WTC11 (cell line): ENCODE measurements at regions not wholly inside any gene's neighbourhood (a gene's known extent, or its start where the extent isn't known, plus 50 kb on each side); places are given as distances from the start of the nearest gene placed in this dataset.

Experiments
- ATAC-seq: fragments of 200-7000 bp; cut with Tn5 transposase; 2 replicates; pipeline ENCODE4 v1.10.0; 2021; ENCODE audit warnings: mild to moderate bottlenecking, moderate library complexity
- CTCF ChIA-PET: fragments of 300-600 bp; sonication (Branson Sonifier 250); formaldehyde crosslinking; loops from one replicate; lab custom pipeline; 2021; ENCODE audit warnings: antibody characterized with exemption; lab: Charles Lee
- POLR2A ChIA-PET: fragments of 350-600 bp; sonication (Branson Sonifier 250); formaldehyde crosslinking; loops from one replicate; lab custom pipeline; 2021; ENCODE audit warnings: antibody characterized with exemption; lab: Charles Lee
- DNase-seq: peaks from one replicate; pipeline ENCODE4 v3.0.0; 2021; ENCODE audit warnings: low spot score
- H3K27ac Mint-ChIP-seq: 2 replicates; pipeline ENCODE4 v1.8.0; 2021; ENCODE audit warnings: mixed read lengths
- H3K27me3 Mint-ChIP-seq: 2 replicates; pipeline ENCODE4 v1.8.0; 2021; ENCODE audit warnings: low read depth, mild to moderate bottlenecking, moderate library complexity, mixed read lengths
- H3K36me3 Mint-ChIP-seq: 2 replicates; pipeline ENCODE4 v1.8.0; 2021; ENCODE audit warnings: mixed read lengths
- H3K4me1 Mint-ChIP-seq: 2 replicates; pipeline ENCODE4 v1.8.0; 2022; ENCODE audit warnings: mixed read lengths
- H3K4me3 Mint-ChIP-seq: 2 replicates; pipeline ENCODE4 v1.8.0; 2021; ENCODE audit warnings: mild to moderate bottlenecking, moderate library complexity, mixed read lengths
- H3K9me3 Mint-ChIP-seq: 2 replicates; pipeline ENCODE4 v1.8.0; 2021; ENCODE audit warnings: mixed read lengths
- ATF1 ChIP-seq: sonication (generic); formaldehyde crosslinking; IDR thresholded peaks from 2 replicates; pipeline ENCODE4 v1.8.1; 2023; ENCODE audit warnings: mild to moderate bottlenecking, moderate library complexity, missing genetic modification reagents
- IRF2 ChIP-seq: sonication (generic); formaldehyde crosslinking; IDR thresholded peaks from 2 replicates; pipeline ENCODE4 v1.8.0; 2022; ENCODE audit warnings: low read depth, missing genetic modification reagents, borderline replicate concordance
- JAZF1 ChIP-seq: fragments of 250-450 bp; sonication (Bioruptor Pico); IDR thresholded peaks from 2 replicates; pipeline ENCODE4 v1.9.0; 2021; ENCODE audit warnings: moderate library complexity, mild to moderate bottlenecking, inconsistent platforms
- JUN ChIP-seq: sonication (generic); formaldehyde crosslinking; IDR thresholded peaks from 2 replicates; pipeline ENCODE4 v1.8.0; 2023; ENCODE audit warnings: mild to moderate bottlenecking, missing genetic modification reagents
- KAT7 ChIP-seq: sonication (generic); formaldehyde crosslinking; IDR thresholded peaks from 2 replicates; pipeline ENCODE4 v1.8.1; 2023; ENCODE audit warnings: missing genetic modification reagents, mild to moderate bottlenecking, borderline replicate concordance
- NFE2L1 ChIP-seq: sonication (generic); formaldehyde crosslinking; IDR thresholded peaks from 2 replicates; pipeline ENCODE4 v1.8.1; 2023; ENCODE audit warnings: missing genetic modification reagents
- NR2C2 ChIP-seq: sonication (generic); formaldehyde crosslinking; IDR thresholded peaks from 2 replicates; pipeline ENCODE4 v1.8.0; 2022; ENCODE audit warnings: mild to moderate bottlenecking, missing genetic modification reagents
- SP1 ChIP-seq: sonication (generic); formaldehyde crosslinking; conservative IDR thresholded peaks from 2 replicates; pipeline ENCODE4 v1.8.1; 2022; ENCODE audit warnings: missing genetic modification reagents
- TCF7 ChIP-seq: sonication (generic); formaldehyde crosslinking; IDR thresholded peaks from 2 replicates; pipeline ENCODE4 v1.8.0; 2022; ENCODE audit warnings: mild to moderate bottlenecking, low read depth, missing genetic modification reagents, moderate library complexity
- TEAD1 ChIP-seq: sonication (generic); formaldehyde crosslinking; IDR thresholded peaks from 2 replicates; pipeline ENCODE4 v1.8.0; 2022; ENCODE audit warnings: mild to moderate bottlenecking, missing genetic modification reagents
- ZBTB21 ChIP-seq: sonication (generic); formaldehyde crosslinking; IDR thresholded peaks from 2 replicates; pipeline ENCODE4 v1.8.1; 2023; ENCODE audit warnings: mild to moderate bottlenecking, missing genetic modification reagents, borderline replicate concordance
- ZNF138 ChIP-seq: sonication (generic); formaldehyde crosslinking; conservative IDR thresholded peaks from 2 replicates; pipeline ENCODE4 v1.8.1; 2022; ENCODE audit warnings: mild to moderate bottlenecking, moderate library complexity, missing genetic modification reagents
- ZNF232 ChIP-seq: sonication (generic); formaldehyde crosslinking; IDR thresholded peaks from 2 replicates; pipeline ENCODE4 v1.8.0; 2022; ENCODE audit warnings: mild to moderate bottlenecking, missing genetic modification reagents
- ZNF263 ChIP-seq: sonication (generic); formaldehyde crosslinking; IDR thresholded peaks from 2 replicates; pipeline ENCODE4 v1.8.1; 2022; ENCODE audit warnings: low read depth, mild to moderate bottlenecking, moderate library complexity, missing genetic modification reagents
- ZNF317 ChIP-seq: sonication (generic); formaldehyde crosslinking; IDR thresholded peaks from 2 replicates; pipeline ENCODE4 v1.8.1; 2023; ENCODE audit warnings: low read depth, mild to moderate bottlenecking, moderate library complexity, missing genetic modification reagents, borderline replicate concordance
- ZNF416 ChIP-seq: fragments of 250-450 bp; sonication (Bioruptor Pico); IDR thresholded peaks from 2 replicates; pipeline ENCODE4 v1.9.0; 2021; ENCODE audit warnings: mild to moderate bottlenecking, inconsistent platforms
- ZNF671 ChIP-seq: fragments of 250-450 bp; sonication (Bioruptor Pico); IDR thresholded peaks from 2 replicates; pipeline ENCODE4 v1.8.0; 2021; ENCODE audit warnings: mild to moderate bottlenecking
- TF ChIP-seq, protein P1 (sequence below): fragments of 250-450 bp; sonication (Bioruptor Pico); conservative IDR thresholded peaks from 2 replicates; pipeline ENCODE4 v1.9.0; 2021; ENCODE audit warnings: mild to moderate bottlenecking
- TF ChIP-seq, protein P2 (sequence below): sonication (generic); formaldehyde crosslinking; IDR thresholded peaks from 2 replicates; pipeline ENCODE4 v1.8.1; 2022; ENCODE audit warnings: low read depth, missing genetic modification reagents, borderline replicate concordance
- TF ChIP-seq, protein P3 (sequence below): sonication (generic); formaldehyde crosslinking; IDR thresholded peaks from 2 replicates; pipeline ENCODE4 v1.8.0; 2022; ENCODE audit warnings: mild to moderate bottlenecking, missing genetic modification reagents
- TF ChIP-seq, protein P4 (sequence below): sonication (generic); formaldehyde crosslinking; IDR thresholded peaks from 2 replicates; pipeline ENCODE4 v1.8.1; 2023; ENCODE audit warnings: mild to moderate bottlenecking, missing genetic modification reagents, moderate library complexity

DNA sequence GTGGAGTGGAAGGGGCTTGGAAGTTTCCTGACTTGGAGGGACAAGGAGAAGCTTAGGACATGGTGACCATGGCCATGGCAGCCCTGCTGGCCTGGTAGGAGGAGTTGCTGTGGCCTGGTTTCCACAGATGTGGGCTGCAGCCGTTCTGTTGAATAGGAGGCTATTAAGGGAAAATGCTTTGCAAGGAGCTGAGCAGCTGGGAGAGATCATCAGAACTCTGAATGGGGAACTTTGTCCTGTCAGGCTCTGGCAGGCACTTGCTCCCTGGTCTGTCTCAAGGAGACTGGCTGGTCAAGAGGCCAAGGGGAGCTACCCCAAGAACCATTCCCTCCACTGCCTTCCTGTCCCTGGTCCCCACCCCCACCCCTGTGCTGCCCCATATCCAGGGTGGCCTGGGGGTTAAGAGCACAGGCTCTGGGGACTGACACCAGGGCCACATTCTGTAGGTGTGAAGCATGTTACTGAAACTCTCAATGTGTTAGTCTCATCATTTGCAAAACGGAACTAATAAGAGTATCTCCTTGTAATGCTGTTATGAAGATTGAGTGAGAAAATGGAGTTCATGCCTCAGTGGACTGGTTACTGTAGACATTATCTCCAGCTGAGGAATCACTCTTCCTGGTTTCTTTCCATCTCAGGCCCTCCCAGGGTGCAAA is 84.0 kb upstream of the ARAP3 start:
- Mint-ChIP-seq H3K27ac (no peak overlapping the region), H3K27me3 (peaks cover 2% of the 10 kb centered on the region; the same call in 1 of the 2 replicates)
- no peak for DNase-seq

DNA sequence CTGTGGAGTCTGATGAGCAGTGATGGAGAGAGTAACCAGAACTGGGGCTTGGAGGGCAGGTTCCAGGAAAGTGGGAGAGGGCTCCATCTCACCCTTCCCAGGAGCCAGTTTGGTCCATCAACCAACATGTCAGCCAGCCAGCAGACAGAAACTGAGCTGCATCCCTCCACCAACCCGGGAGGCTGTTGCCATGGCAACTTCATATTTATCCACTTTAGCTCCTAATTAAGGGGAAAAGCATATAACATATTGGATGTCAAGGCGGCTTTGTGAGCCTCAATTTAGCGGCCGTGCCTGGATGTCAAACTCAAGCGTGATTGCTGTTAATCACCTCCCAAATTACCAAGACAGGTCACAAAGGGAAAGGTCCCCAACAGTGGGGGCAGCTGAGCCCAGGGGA is 81.5 kb upstream of the ARAP3 start:
- POLR2A ChIA-PET, result no interaction called here
- CTCF ChIA-PET, result interaction anchor here (1.1 to 2.2 kb wide), 9 partner anchors 48 to 197 kb away, joined by 3 to 8 read pairs (median 4); no protein-coding TSS in a partner anchor
- Mint-ChIP-seq H3K27me3 (no peaks in the 10 kb centered on the region; the same call in 1 of the 2 replicates), H3K27ac (no peak overlapping the region), H3K36me3 (no peaks in the 10 kb centered on the region), H3K4me3 (no peak overlapping the region), H3K4me1 (peaks cover 26% of the 10 kb centered on the region), H3K9me3 (peaks cover 1% of the 10 kb centered on the region; the same call in 1 of the 2 replicates)
- DNase-seq (no peak), ATAC-seq (no peak)
- TF ChIP-seq ZBTB21 (CRISPR knock-in tag) (no peak), ZNF263 (CRISPR knock-in tag) (no peak), SP1 (no peak), ZNF232 (CRISPR knock-in tag) (no peak), NR2C2 (CRISPR knock-in tag) (no peak), ZNF671 (CRISPR knock-in tag) (no peak), TEAD1 (CRISPR knock-in tag) (no peak), KAT7 (no peak), TCF7 (CRISPR knock-in tag) (no peak), ATF1 (CRISPR knock-in tag) (no peak), ZNF416 (no peak)
- TF ChIP-seq, protein P1, sequence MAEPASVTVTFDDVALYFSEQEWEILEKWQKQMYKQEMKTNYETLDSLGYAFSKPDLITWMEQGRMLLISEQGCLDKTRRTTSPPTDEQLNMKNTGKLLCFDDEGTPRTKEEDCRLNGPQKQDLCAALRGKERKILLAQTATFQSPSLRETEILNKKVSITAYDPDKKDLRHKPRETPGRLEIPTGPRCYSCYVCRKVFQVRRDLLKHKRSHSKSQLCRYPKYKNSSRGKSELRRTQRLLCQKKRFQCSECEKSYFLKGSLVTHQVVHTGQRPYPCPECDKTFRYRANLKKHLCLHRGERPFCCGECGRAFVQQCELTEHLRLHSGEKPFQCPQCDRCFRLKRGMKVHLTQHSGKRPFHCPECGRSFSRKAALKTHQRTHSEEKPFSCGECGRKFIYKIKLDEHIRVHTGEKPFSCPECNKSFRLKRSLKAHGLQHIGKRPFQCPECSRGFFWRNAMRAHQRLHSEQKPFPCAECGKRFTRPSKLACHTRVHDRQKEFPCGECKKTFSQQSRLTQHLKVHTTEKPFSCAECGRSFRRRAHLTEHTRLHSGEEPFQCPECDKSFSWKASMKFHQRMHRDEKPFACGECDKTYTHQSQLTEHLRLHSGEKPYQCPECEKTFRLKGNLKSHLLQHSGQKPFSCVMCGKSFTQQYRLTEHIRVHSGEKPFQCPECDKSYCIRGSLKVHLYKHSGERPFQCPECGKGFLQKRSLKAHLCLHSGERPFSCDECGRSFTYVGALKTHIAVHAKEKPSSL (CRISPR knock-in tag), result no peak

More for the DNA sequence above, 84.0 kb upstream of the ARAP3 start:
- Mint-ChIP-seq H3K9me3 (peaks cover 5% of the 10 kb centered on the region; the same call in 1 of the 2 replicates), H3K4me3 (no peak overlapping the region), H3K36me3 (no peaks in the 10 kb centered on the region), H3K4me1 (peaks cover 5% of the 10 kb centered on the region)
- POLR2A ChIA-PET, result no interaction called here
- CTCF ChIA-PET, result interaction anchor here (0.7 to 2.3 kb wide), 5 partner anchors 8 to 113 kb away, joined by 3 to 6 read pairs (median 3); no protein-coding TSS in a partner anchor
- ATAC-seq, result no peak
- TF ChIP-seq JAZF1 (CRISPR knock-in tag), result no peak
- TF ChIP-seq, protein P2, sequence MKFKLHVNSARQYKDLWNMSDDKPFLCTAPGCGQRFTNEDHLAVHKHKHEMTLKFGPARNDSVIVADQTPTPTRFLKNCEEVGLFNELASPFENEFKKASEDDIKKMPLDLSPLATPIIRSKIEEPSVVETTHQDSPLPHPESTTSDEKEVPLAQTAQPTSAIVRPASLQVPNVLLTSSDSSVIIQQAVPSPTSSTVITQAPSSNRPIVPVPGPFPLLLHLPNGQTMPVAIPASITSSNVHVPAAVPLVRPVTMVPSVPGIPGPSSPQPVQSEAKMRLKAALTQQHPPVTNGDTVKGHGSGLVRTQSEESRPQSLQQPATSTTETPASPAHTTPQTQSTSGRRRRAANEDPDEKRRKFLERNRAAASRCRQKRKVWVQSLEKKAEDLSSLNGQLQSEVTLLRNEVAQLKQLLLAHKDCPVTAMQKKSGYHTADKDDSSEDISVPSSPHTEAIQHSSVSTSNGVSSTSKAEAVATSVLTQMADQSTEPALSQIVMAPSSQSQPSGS (CRISPR knock-in tag), result no peak
- no peak for TF ChIP-seq JUN (CRISPR knock-in tag)

DNA sequence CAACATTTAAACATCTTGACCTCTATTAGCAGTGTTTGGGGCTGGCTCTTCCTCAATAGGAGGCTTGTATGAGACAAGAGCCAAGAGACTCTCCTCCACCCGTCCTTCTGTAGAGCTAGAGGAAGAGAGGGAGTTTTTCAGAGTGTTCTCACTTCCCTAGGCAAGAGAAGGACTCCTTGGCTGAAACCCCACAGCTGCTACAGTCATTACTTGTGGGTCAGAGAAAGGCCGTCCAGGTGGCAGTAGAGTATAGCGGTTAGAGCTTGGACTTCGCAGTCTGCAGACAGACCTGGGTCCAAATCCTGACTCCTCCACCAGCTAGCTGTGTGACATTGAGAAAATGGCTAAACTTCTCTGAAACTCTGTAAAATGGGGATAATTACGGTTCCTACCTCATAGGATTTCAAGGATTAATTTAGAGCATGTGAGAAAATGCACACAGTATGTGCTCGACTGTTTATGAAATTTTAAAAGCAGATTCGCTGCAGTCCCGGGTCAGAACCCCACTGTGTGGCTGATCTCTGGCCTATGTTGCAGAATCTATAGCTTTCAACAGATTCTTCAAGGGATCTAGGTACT is 80.8 kb upstream of the ARAP3 start:
- no peak overlapping the region for H3K4me3 Mint-ChIP-seq
- ChIA-PET POLR2A (no interaction called here), CTCF (interaction anchor here (1.1 to 2.2 kb wide), 11 partner anchors 9 to 198 kb away, joined by 3 to 8 read pairs (median 4); no protein-coding TSS in a partner anchor)
- no peaks in the 10 kb centered on the region; the same call in 1 of the 2 replicates for H3K27me3 Mint-ChIP-seq
- ATAC-seq (no peak), DNase-seq (no peak)
- H3K36me3 Mint-ChIP-seq, result no peaks in the 10 kb centered on the region
- H3K9me3 Mint-ChIP-seq, result no peaks in the 10 kb centered on the region
- no peak for TF ChIP-seq IRF2 (CRISPR knock-in tag)
- TF ChIP-seq, protein P2 (CRISPR knock-in tag), result no peak
- no peak for TF ChIP-seq ZNF317 (CRISPR knock-in tag)
- TF ChIP-seq, protein P3, sequence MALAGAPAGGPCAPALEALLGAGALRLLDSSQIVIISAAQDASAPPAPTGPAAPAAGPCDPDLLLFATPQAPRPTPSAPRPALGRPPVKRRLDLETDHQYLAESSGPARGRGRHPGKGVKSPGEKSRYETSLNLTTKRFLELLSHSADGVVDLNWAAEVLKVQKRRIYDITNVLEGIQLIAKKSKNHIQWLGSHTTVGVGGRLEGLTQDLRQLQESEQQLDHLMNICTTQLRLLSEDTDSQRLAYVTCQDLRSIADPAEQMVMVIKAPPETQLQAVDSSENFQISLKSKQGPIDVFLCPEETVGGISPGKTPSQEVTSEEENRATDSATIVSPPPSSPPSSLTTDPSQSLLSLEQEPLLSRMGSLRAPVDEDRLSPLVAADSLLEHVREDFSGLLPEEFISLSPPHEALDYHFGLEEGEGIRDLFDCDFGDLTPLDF (CRISPR knock-in tag), result no peak
- TF ChIP-seq NFE2L1 (CRISPR knock-in tag), result no peak
- TF ChIP-seq ZNF138 (CRISPR knock-in tag), result no peak
- TF ChIP-seq, protein P4, sequence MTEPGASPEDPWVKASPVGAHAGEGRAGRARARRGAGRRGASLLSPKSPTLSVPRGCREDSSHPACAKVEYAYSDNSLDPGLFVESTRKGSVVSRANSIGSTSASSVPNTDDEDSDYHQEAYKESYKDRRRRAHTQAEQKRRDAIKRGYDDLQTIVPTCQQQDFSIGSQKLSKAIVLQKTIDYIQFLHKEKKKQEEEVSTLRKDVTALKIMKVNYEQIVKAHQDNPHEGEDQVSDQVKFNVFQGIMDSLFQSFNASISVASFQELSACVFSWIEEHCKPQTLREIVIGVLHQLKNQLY, result no peak
- peaks cover 32% of the 10 kb centered on the region for H3K4me1 Mint-ChIP-seq
- no peak overlapping the region for H3K27ac Mint-ChIP-seq
